Kidney tubule cell (primary cell): ENCODE measurements at regions not wholly inside any gene's neighbourhood (a gene's known extent, or its start where the extent isn't known, plus 50 kb on each side); places are given as distances from the start of the nearest gene placed in this dataset.
A peak's percentile ranks its signal among the peaks of the same experiment; 100 is the strongest.
"Not testable (repeated sequence)": the region's sequence is repeated elsewhere in the genome, so short reads cannot be mapped to it uniquely, and the experiment has no call there.

ENCODE experiments used
- DNase-seq: peaks from one replicate; pipeline ENCODE4 v3.0.0-alpha.2; 2018; ENCODE audit warnings: low spot score

DNA sequence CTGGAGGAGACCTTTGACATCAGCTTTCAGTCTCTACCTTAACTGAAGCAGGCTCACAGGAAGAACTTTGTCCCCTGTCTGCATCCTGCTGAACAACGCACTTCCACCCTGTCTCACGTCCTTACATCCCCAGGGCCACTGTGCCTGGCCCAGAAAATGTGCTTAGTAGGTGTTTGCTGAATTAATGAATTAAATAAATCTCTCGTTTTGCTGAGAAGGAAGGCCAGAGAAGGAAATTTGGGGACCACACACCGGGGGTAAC, 54.3 kb upstream of the CREB3L1 start:
- DNase-seq: no peak

DNA sequence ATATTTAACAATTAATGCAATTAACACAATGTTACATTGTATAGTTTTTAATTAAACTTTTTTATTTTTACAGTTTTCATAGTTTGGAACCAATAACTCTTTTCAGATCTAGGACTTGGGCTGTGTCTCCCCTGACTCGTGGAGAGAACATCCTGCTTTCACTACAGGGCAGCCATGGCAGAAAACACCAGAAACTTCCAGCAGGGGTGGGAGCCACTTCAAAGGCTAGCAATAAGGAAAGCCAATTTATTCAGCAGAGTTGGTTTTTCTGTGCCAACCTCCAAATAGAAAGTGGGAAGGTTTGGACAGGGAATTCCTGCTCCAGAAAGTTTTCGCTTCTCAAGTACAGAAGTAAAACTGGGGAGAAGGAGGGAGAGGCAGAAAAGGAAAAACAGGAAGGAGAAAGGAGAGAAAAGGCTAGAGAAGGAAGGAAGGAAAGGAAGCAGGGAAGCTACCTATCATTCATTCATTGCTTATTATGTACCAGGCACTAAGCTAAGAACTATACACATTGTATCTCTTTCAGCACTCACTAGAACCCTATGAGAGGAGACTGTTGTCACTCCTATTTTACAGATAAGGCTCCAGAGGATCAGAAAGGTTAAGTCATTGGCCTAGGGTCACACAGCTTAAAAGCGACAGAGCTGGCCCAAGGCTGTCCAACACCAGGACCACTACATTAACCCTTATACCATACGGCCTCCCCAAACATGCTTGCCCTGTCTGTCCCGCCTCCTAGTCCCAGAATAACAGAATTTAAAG, 54.8 kb upstream of the CREB3L1 start:
- no peak for DNase-seq

DNA sequence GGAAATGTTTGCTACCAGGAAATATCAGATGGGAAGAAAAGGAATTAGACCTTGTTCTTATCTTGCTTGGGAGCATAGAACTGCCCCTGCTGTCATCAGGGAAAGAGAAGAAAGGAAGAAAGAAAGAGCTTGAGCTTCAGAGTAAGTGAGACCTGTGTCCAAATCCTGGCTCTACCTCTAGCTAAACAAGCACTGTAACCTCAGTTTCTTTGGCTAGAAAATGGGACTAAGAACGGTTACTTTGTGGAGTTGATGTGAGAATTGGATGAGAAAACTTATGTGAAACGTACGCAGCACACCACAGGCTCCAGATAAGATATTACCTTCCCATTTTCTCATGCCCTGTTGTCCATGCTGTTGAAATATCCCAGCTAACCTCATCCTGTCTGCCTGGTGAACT, 57.1 kb upstream of the CREB3L1 start:
- DNase-seq: no peak

DNA sequence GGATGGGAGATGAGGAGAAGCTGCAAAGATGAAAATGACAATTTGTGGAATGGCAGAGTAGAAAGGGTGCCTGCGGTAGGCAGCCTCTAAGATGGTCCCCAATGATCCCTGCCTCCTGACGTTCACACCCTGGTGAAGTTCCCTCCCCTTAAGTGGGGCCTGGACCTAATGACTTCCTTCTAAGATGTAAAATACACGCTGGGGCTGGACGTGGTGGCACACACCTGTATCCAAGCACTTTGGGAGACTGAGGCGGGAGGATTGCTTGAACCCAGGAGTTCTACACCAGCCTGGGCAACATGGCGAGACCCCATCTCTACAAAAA, 60.7 kb upstream of the CREB3L1 start:
- no peak for DNase-seq

DNA sequence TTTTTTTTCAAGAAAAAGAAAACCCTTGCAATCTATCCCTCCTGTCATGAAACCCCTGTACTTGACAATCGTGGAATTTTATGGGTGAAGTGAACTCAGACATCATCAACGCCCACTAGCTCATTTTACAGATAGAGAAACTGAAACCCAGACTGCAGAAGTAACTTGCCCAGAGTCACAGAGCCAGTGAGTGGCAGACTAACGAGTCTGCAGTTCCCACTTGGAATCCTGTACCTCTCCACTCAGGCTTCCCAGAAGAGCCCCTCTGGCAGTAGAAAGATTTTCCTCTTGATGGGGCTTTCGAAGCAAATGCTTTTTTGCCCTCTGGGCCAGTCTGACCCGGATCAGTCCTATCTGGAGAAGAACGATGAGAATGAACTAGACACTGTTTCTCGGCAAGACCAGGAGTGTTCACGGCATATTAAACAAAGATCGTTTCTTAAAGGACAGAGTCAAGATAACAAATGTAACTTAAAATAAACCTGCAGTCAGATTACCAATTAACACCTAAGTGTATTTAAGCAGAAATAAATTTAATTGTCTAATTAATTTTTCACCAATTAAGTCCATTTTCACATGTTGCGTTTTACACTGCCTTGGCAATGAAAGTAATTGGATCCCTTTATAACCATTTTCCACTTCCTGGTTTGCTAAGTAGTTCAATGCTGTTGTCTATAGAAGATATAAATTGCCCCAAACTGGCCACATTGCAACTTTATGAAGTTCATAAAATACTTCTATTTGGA, 61.3 kb upstream of the CREB3L1 start:
- DNase-seq: peak; percentile 35

DNA sequence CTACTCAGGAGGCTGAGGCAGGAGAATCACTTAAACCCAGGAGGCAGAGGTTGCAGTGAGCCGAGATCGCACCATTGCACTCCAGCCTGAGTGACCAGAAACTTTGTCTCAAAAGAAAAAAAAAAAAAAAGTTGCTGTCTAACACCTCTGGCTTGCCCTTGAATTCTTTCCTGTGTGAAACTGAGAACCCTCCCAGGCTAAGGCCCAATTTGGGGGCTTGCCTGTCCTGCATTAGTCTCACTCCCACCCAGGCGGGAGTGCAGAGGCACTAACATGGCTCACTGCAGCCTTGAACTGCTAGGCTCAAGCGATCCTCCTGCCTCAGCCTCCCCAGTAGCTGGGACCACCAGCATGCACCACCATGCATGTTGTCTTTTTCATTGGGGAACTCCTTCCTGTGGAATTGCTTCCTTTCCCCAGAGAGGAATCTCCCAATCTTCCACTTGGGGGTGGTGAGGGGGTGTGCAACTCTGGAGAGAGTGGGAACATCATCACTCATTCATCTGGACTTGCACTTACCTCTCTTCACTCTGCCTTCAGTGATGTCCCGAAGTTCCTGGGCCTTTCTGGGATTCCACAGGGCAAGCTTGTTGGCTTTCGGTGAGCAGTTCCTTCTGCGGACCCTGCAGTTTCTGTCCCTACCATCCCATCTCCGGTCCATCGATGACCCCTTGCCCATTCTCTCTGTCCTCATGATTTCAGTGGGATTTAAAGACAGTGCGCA, 62.1 kb upstream of the CREB3L1 start:
- DNase-seq: no peak

DNA sequence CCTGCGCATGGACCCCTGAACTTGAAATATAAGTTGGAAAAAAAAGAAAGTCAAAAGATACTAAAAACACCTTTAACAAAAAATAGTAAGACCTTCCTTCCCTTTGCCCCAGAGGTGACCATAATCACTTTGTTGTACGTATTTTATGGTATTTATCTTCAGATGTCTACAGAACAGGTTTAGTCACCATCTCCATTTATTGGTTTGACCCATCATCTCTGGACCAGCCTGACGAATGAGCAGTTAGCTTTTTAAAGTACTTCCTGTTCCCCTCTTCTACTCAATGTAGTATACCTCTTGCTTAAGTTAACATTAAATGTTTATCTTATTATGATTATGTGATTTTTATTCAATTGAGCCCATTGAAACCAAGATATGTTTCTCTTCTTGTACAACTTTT, 64.7 kb upstream of the CREB3L1 start:
- DNase-seq: no peak

DNA sequence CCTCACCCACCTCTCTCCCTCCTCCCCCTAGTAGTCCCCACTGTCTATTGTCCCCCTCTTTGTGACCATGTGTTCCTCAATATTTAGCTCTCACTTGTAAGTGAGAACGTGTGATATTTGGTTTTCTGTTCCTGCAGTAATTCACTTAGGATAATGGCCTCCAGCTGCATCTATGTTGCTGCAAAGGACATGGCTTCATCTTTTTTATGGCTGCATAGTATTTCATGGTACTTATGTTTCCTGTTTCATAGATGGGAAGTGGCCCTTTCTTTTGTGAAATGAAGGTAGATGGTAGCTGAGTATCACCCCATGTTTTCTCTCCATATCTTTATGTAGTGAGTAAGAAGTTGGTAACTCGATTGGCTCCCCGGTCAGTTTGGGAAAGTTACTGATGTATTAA, 66.6 kb upstream of the CREB3L1 start:
- no peak for DNase-seq

DNA sequence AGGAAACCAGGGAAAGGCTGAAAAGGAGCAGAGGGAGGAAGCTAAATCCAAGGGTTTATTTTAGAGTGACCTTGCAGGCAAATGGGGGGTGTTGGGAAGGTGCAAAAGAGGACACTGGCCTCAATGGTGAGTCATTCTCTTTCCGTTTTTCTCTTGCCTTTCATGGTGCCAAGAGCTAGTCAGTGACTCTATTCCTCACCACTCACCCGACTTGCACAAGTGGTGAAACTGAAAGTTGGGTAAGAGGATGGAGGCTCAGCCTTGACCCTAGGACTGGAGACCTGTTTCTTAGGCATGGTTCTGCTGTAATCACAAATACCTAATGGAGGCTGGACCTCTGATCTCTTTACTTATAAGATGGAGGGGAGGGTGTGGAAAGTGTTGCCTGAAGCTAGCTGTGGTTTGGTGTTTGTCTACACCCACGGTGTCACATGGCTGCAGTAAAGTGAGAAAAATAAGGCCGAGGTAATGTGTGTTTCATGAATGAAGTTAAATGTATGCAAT, 67.3 kb upstream of the CREB3L1 start:
- peak; percentile 10 for DNase-seq

DNA sequence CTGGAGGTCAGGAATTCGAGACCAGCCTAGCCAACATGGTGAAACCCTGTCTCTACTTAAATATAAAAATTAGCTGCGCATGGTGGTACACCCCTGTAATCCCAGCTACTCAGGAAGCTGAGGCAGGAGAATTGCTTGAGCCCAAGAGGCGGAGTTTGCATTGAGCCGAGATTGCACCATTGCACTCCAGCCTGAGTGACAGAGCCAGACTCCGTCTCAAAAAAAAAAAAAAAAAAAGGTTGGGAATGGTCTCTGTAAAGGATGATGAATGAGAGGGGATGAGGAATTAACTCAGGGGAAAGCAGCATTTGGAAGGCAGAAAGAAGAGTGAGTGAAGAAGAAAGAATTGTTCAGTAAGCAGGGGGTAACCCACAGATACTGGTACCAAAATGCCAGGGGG, 67.8 kb upstream of the CREB3L1 start:
- not testable (repeated sequence) for DNase-seq

DNA sequence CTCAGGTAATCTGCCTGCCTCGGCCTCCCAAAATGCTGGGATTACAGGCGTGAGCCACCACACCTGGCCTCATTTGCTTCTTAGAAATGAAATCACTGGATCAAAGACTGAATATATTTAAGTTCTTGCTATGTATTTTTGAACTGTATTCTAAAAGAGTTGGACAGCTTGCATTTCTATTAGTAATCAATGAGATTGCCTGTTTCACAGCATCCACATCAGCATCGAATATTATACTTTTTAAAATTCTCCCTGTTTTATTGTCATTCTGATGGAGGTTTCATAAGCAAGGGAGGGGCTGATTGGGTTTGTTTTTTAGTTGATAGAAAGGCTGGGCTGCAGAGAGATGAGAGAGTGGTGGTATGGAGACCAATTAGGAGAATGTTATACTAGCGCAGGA, 68.7 kb upstream of the CREB3L1 start:
- no peak for DNase-seq

DNA sequence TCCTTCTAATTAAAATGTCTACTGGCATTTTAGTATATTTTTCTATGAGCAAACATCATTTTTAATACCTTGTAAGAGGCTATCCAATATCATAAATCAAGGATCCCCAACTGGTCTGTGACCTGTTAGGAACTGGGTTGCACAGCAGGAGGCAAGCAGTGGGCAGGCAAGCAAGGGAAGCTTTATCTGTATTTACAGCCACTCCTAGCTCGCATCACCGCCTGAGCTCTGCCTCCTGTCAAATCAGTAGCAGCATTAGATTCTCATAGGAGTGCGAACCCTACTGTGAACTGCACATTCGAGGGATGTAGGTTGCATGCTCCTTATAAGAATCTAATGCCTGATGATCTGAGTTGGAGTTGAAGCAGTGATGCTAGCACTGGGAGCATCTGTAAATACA, 70.2 kb upstream of the CREB3L1 start:
- no peak for DNase-seq

DNA sequence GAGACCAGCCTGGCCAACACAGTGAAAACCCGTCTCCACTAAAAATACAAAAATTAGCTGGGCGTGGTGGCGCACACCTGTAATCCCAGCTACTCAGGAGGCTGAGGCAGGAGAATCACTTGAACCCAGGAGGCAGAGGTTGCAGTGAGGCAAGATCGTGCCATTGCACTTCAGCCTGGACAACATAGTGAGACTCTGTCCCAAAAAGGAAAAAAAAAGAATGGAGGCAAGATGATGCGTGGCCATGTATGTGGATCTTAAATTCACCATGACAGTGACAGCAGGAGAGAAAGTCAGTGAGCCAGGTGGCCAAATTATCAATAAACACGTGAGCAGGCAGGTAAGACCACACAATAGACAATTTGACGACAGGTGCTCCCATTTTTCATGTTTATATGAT, 73.0 kb upstream of the CREB3L1 start:
- not testable (repeated sequence) for DNase-seq

DNA sequence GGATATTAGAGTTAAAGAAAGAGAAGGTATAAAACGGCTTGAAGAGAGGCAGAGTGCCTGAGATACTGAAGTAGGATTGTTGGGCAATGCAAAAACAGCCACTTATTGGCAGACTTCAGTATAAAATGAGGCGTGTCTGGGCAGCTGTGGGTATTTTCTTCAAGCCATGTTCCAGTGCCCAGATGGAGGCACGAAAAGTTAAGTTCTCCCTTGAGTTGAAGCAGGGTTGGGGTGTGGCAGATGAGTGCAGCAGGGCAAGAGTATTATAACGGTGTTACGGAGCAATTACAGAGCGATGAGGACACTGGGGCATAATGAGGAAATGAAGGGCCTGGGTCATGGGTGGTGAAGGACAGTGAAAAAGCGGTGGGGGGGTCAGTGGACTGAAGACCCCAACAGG, 73.7 kb upstream of the CREB3L1 start:
- no peak for DNase-seq

DNA sequence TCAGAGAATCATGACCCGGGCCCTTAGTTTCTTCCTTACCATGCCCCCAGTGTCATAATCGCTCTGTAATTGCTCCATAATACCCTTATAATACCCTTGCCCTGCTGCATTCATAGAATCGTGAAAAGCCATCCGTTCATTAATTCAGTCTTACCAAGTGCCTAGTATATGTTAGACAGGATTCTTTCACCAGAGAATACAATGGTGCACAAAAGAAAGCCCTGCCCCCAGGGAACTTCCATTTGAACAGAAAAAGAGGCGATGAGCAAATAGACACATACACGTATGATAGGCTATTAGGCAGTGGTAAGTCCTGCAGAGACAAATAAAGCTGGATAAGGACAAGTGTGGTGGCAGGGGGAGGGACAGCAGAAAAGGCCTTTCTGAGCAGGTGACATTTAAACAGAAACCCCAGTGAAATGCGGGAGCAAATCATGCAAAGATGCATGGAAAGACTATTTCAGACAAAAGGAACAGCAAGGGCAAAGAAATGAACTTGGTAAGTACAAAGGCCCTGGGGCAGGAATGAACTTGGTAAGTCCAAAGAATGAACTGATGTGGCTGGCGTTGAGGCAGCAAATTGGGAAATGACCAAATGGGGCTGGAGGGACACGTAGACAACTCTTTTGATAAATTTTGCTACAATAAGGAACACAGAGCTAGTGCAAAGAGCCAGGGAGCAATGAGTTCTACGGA, 74.6 kb upstream of the CREB3L1 start:
- no peak for DNase-seq

DNA sequence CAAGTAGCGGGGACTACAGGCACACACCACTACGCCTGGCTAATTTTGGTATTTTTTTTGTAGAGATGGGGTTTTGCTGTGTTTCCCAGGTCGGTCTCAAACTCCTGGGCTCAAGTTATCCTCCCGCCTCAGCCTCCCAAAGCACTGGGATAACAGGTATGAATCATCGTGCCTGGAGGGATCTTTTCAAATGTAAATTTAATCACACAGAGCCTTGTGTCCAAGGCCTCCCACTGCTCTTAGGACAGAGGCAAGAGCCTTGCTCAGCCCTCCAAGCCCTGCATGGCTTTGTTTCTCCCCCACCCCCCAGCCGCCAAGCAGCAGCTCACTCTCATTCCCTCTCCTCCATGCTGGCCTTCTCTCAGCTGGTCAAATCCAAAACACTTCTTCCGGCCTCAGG, 75.3 kb upstream of the CREB3L1 start:
- DNase-seq: no peak

DNA sequence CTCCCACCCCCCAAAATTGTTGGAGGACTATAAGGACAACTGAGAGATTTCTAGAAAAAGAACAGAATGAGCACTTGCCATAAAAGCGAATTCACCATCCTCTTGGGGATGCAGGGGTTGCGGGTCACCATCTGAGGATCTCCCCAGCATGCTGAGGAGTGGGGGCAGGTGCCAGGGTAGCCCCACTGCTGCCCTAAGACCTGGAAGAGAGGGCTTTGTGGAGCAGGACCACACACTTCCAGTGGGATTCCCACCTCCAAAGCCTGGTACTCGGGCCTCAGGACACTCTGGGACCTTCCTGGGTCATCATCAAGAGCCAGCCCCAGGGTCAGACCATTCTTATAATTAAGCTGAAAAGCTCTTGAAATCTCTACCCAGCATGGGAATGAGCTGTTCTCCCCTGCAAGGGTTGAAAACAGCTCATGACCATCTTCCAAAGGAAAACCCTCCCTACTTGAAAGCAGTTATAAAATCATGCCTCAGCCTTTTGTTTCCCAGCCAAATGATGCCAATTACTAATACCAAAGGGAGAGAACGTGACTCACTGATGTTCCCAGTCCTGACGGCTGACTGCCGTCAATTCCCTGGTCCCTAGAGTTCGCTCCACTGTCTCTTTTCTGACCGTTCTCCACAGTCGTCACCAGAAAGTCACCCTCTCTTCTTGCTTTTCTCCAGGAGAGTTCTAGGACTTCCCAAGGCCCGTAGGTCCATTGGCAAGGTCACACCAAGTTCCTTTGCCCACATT, 76.8 kb upstream of the CREB3L1 start:
- DNase-seq: no peak

DNA sequence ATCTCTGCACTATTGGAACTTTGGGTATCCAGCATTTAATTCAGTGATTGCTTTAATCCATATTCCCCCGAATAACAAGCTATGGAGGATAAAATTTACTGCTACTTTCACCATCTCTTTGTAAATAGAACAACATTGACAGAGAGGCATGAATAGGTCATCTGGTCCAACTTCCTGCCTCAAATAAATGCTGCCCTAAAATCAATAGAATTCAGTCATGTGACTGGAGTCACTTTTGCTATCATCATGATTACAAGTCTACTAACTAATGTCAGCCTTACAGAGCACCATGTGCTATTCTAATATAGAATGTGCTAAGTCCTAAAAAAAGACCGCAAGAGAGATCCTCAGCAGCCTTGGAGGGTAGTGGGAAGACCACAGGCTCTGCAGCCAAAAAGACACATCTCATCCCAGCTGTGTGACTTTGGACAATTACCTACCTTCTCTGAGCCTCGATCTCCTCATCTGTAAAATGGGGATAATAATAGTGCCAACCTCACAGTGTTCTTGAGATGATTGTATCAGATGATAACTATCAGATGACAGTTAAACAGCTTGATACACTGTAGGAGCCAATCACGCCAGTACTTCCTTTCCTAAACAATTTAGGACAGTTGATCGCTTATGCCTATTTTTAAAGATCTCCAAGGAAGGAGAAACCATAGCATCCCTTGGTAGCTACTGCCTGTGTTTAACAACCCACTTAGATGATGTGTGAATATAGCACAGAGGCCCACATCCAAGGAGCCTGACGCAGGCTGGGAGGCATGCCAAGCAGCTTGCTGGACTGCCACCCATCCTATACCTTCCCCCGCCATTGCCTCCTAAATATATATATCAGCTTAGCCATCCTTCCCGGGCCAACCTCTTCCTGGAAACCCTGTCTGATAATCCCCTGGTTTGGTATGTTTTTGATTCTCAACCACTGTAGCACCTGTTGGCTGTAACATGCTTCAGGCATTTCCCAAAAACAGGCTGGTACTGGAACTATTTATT, 77.3 kb upstream of the PHF21A start:
- no peak for DNase-seq

DNA sequence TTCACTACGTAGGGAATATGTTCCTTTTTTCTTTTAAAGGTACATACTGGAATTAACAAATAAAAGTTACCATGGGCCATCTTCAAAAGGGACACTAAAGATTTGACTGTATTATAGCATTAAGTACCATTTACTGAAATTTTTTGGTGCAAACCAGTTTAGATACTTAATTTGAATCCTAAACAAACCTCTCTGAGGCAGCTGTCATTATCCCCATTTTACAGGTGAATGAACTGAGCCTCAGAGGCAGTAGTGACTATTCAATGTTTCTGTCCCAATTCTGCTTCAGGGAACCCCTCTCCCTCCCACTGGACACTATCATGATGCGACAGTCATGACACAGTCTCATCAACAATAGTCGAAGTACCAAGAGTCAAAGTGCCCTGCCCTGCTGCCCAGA, 76.2 kb upstream of the PHF21A start:
- DNase-seq: no peak

DNA sequence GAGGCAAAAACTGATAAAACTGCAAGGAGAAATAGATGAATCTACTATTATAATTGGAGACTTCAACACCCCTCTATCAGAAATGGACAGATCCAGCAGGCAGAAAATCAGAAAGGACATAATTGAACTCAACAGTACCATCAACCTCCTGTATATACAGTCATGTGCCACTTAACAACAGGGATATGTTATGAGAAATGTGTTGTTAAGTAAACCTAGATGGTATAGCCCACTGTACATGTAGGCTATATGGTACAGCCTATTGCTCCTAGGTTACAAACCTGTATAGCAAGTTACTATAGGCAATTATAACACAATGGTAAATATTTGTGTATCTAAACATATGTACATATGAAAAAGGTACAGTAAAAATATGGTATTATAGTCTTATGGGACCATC, 66.8 kb upstream of the PHF21A start:
- no peak for DNase-seq

DNA sequence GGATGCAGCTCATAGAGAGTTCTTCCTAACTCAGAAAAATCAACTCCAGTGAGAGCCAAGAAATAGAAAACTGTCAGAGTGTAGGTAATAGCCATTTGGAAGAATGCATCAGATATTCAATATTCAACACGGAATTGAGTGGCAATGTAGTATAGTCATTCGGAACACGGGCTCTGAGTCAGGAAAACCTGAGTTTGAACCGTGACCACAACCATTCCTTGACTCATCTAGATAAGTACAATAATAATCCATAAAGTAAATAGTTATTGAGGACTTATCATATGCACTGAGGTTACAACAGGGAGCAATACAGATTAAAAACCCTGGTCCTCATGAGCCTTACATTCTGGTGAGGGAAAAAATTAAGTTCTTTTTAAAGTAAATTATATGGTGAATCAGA, 62.6 kb upstream of the PHF21A start:
- peak; percentile 43 for DNase-seq
